D721Med (cell line): ENCODE measurements at regions not wholly inside any gene's neighbourhood (a gene's known extent, or its start where the extent isn't known, plus 50 kb on each side); places are given as distances from the start of the nearest gene placed in this dataset.

Source experiments
- DNase-seq: peaks from one replicate; pipeline ENCODE4 v3.0.0; 2011; ENCODE audit warnings: low spot score; ENCODE audit not compliant: insufficient read length
- FAIRE-seq: peaks from 2 replicates; lab custom pipeline; 2011; peaks lifted over from hg19 to GRCh38; lab: Jason Lieb, UNC
- TF ChIP-seq, protein P1 (sequence below): IDR thresholded peaks from 2 replicates; pipeline ENCODE4 v1.5.1; 2012; ENCODE audit warnings: mild to moderate bottlenecking, control low read depth; ENCODE audit not compliant: insufficient read depth; ENCODE audit errors: missing control alignments

- TF ChIP-seq, protein P1, sequence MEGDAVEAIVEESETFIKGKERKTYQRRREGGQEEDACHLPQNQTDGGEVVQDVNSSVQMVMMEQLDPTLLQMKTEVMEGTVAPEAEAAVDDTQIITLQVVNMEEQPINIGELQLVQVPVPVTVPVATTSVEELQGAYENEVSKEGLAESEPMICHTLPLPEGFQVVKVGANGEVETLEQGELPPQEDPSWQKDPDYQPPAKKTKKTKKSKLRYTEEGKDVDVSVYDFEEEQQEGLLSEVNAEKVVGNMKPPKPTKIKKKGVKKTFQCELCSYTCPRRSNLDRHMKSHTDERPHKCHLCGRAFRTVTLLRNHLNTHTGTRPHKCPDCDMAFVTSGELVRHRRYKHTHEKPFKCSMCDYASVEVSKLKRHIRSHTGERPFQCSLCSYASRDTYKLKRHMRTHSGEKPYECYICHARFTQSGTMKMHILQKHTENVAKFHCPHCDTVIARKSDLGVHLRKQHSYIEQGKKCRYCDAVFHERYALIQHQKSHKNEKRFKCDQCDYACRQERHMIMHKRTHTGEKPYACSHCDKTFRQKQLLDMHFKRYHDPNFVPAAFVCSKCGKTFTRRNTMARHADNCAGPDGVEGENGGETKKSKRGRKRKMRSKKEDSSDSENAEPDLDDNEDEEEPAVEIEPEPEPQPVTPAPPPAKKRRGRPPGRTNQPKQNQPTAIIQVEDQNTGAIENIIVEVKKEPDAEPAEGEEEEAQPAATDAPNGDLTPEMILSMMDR: no peak
- DNase-seq (no peak), FAIRE-seq (no peak)
Measured at GRCh38 chr3:41089566-41089965, 109.7 kb upstream of the CTNNB1 start.

DNA sequence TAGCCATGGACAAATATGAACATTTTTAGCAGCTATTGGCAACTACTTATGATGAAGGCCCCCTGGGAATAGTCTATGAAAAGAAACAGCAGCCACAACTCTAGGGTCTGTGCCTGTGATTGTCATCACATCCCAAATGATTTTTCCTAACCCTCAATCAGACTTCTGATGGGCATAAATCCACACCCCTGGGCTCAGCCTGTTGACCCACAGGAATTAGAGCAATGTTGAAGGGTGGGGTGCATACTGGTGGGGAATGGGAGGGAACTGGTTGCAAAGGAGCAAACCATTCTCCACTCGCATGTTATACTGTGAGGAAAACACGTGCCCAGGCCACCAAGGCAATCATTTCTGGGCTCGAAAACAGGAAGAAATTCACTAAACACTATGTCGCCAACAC is 106.5 kb upstream of the CTNNB1 start:
- FAIRE-seq: no peak
- TF ChIP-seq, protein P1: no peak
- DNase-seq: no peak

DNA sequence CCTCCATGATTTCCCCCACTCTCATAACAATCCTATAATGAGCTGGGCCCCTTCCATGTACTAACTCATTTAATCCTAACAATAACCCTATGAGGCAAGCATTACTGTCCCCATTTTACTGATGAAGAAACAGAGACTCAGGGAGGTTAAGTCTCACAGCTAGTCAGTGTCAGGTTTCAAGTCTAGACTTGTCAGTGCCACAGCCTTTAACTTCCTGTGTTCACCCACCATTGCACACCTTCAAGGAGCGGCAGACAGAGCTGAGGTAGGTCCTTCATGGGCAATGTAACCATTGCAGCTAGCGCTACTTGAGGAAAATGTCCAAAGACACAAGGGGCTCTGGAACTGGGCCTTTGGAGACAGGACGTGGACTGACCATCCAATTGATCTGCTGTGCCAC is 105.8 kb upstream of the CTNNB1 start:
- FAIRE-seq (no peak), DNase-seq (no peak)
- TF ChIP-seq, protein P1: no peak

GRCh38 chr3:41094351-41094750 is 105.0 kb upstream of the CTNNB1 start:
- FAIRE-seq: no peak
- no peak for DNase-seq
- TF ChIP-seq, protein P1: no peak

DNA sequence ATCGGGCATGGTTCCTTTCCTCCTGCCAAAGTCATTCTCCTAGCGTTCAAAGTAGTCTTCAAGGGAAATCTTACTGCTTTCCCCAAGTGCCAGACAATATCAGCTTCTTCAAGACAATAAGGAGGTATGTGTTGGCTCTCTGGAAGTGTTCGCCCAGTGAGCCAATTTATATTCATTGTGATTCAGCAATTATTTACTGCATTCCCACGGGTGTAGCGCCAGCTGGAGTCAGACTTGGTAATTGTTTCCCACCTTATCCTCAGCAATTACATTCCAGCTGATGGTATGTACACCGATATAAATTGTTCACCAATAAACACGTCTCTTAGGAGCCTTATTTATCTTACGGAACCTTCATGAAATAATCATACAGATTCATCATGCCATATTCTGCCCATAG is 103.6 kb upstream of the CTNNB1 start:
- FAIRE-seq (no peak), DNase-seq (no peak)
- TF ChIP-seq, protein P1: no peak

DNA sequence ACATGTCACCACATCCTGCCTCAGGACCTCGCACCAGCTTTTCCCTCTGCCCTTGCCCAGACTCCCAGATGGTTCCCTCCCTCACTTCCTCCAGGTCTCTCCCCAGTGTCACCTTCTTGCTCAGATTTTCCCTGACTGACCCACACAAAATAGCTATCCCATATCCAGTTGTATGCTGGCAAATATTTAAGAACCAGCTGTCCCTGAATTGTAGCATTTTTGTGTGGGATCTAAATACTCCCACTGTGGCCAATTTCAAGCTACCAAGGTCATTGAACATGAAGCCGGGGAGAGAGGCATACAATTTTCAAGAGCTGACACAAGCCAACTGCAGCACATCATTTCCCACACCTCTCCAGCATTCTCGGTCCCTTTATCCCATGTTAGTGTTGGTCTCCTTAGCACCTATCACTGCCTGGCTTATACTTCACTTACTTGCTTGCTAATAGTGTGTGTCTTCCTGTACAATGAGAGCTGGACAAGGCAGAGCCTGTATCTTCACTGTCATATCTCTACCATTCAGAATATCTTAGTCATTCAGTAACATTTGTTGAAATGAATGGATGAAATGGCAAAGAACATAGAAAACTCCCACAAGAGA is 101.3 kb upstream of the CTNNB1 start:
- TF ChIP-seq, protein P1: no peak
- DNase-seq (no peak), FAIRE-seq (no peak)

DNA sequence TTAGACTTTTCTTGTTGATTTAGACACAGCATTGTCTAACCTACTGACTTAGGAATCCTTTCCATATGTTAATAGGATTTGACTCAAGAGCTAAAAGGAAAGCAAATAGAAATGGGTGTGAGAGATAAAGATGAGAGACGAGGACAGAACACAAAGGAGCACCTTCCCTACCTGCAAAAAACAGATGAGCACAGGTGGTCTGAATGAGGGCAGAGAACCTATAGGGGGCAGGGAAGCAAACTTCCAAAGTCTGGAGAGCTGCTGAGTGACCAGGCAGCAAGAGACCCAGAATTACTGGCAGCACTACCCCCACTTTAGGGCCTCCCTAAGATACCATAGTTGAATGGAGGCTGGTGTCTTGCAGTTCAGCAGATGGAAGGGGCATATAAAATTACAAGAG is 98.1 kb upstream of the CTNNB1 start:
- FAIRE-seq: no peak
- TF ChIP-seq, protein P1: no peak

More for the DNA sequence above, 98.1 kb upstream of the CTNNB1 start:
- no peak for DNase-seq
